ENCODE measurements at regions not wholly inside any gene's neighbourhood (a gene's known extent, or its start where the extent isn't known, plus 50 kb on each side); places are given as distances from the start of the nearest gene placed in this dataset.

GRCh38 chr2:134139611-134140010 lies 114.3 kb upstream of the MGAT5 start:
- no peaks in the 10 kb centered on the region for H3K27me3 ChIP-seq (replicated peaks; ENCODE audit: control insufficient read depth, insufficient read depth, low read length)
- H3K4me3 ChIP-seq (ENCODE audit: low read depth, low read length): no peak overlapping the region
- Mint-ChIP-seq H3K36me3 (ENCODE audit: insufficient read depth, unreplicated experiment) (no peaks in the 10 kb centered on the region), H3K27me3 (ENCODE audit: insufficient read depth, unreplicated experiment) (no peaks in the 10 kb centered on the region), H3K27ac (ENCODE audit: unreplicated experiment) (no peak overlapping the region), H3K4me1 (ENCODE audit: low read depth, unreplicated experiment) (peaks cover 17% of the 10 kb centered on the region), H3K9me3 (ENCODE audit: unreplicated experiment) (no peaks in the 10 kb centered on the region), H3K4me3 (ENCODE audit: unreplicated experiment) (no peak overlapping the region)
- no peaks in the 10 kb centered on the region for H3K9me3 ChIP-seq
- intact Hi-C loops (cut with micrococcal nuclease; ENCODE audit: unreplicated experiment): no loop called here
- ChIA-PET POLR2A (no interaction called here), CTCF (no interaction called here)
- peaks cover 11% of the 10 kb centered on the region for H3K4me1 ChIP-seq
- no peak for TF ChIP-seq CTCF (IDR thresholded peaks at IDR 0.05; ENCODE audit: insufficient read depth in 1 of 2, low read depth in 1 of 2, low read length in 1 of 2, severe bottlenecking in 1 of 2, unreplicated experiment in 1 of 2)
- H3K36me3 ChIP-seq (ENCODE audit: control insufficient read depth, insufficient read depth, low read length): no peaks in the 10 kb centered on the region
- no peak for DNase-seq
- no TSS peak for BruUV-seq (replicated peaks)

- Mint-ChIP-seq H3K27me3 (ENCODE audit: insufficient read depth, unreplicated experiment) (no peaks in the 10 kb centered on the region), H3K36me3 (ENCODE audit: insufficient read depth, unreplicated experiment) (no peaks in the 10 kb centered on the region), H3K27ac (ENCODE audit: unreplicated experiment) (no peak overlapping the region), H3K4me3 (ENCODE audit: unreplicated experiment) (no peak overlapping the region), H3K4me1 (ENCODE audit: low read depth, unreplicated experiment) (peaks cover 17% of the 10 kb centered on the region), H3K9me3 (ENCODE audit: unreplicated experiment) (no peaks in the 10 kb centered on the region)
- ChIA-PET POLR2A (no interaction called here), CTCF (interaction anchor here (0.5 kb wide), 1 partner anchor 1601 kb away, joined by 4 read pairs; no protein-coding TSS in a partner anchor)
- H3K27me3 ChIP-seq (replicated peaks; ENCODE audit: control insufficient read depth, insufficient read depth, low read length): no peaks in the 10 kb centered on the region
- H3K9me3 ChIP-seq: no peaks in the 10 kb centered on the region
- no peak for TF ChIP-seq CTCF (IDR thresholded peaks at IDR 0.05; ENCODE audit: insufficient read depth in 1 of 2, low read depth in 1 of 2, low read length in 1 of 2, severe bottlenecking in 1 of 2, unreplicated experiment in 1 of 2)
- no peak overlapping the region for H3K4me3 ChIP-seq (ENCODE audit: low read depth, low read length)
- H3K36me3 ChIP-seq (ENCODE audit: control insufficient read depth, insufficient read depth, low read length): no peaks in the 10 kb centered on the region
- DNase-seq: no peak
- intact Hi-C loops (cut with micrococcal nuclease; ENCODE audit: unreplicated experiment): no loop called here
- no TSS peak for BruUV-seq (replicated peaks)
- peaks cover 11% of the 10 kb centered on the region for H3K4me1 ChIP-seq
These were observed 113.6 kb upstream of the MGAT5 start for GRCh38 chr2:134140251-134140661.

GRCh38 chr2:134141598-134142340 lies 112.1 kb upstream of the MGAT5 start:
- no peaks in the 10 kb centered on the region for H3K27me3 ChIP-seq (replicated peaks; ENCODE audit: control insufficient read depth, insufficient read depth, low read length)
- Mint-ChIP-seq H3K4me1 (ENCODE audit: low read depth, unreplicated experiment) (peaks cover 13% of the 10 kb centered on the region), H3K4me3 (ENCODE audit: unreplicated experiment) (no peak overlapping the region), H3K36me3 (ENCODE audit: insufficient read depth, unreplicated experiment) (no peaks in the 10 kb centered on the region), H3K9me3 (ENCODE audit: unreplicated experiment) (no peaks in the 10 kb centered on the region), H3K27me3 (ENCODE audit: insufficient read depth, unreplicated experiment) (no peaks in the 10 kb centered on the region), H3K27ac (ENCODE audit: unreplicated experiment) (peak overlapping the region; percentile 65)
- intact Hi-C loops (cut with micrococcal nuclease; ENCODE audit: unreplicated experiment): loop anchor here (1.0 kb wide), 1 partner anchor 17 kb away; no protein-coding TSS in a partner anchor
- no peaks in the 10 kb centered on the region for H3K36me3 ChIP-seq (ENCODE audit: control insufficient read depth, insufficient read depth, low read length)
- H3K4me1 ChIP-seq: peaks cover 4% of the 10 kb centered on the region
- DNase-seq: no peak
- no TSS peak for BruUV-seq (replicated peaks)
- ChIA-PET CTCF (no interaction called here), POLR2A (no interaction called here)
- no peak for TF ChIP-seq CTCF (IDR thresholded peaks at IDR 0.05; ENCODE audit: insufficient read depth in 1 of 2, low read depth in 1 of 2, low read length in 1 of 2, severe bottlenecking in 1 of 2, unreplicated experiment in 1 of 2)
- no peak overlapping the region for H3K4me3 ChIP-seq (ENCODE audit: low read depth, low read length)
- no peaks in the 10 kb centered on the region for H3K9me3 ChIP-seq
